ENCODE measurements at regions not wholly inside any gene's neighbourhood (a gene's known extent, or its start where the extent isn't known, plus 50 kb on each side); places are given as distances from the start of the nearest gene placed in this dataset.

GRCh38 chr12:68480526-68480925 is 130.2 kb upstream of the RAP1B start:
- TF ChIP-seq, protein P1, sequence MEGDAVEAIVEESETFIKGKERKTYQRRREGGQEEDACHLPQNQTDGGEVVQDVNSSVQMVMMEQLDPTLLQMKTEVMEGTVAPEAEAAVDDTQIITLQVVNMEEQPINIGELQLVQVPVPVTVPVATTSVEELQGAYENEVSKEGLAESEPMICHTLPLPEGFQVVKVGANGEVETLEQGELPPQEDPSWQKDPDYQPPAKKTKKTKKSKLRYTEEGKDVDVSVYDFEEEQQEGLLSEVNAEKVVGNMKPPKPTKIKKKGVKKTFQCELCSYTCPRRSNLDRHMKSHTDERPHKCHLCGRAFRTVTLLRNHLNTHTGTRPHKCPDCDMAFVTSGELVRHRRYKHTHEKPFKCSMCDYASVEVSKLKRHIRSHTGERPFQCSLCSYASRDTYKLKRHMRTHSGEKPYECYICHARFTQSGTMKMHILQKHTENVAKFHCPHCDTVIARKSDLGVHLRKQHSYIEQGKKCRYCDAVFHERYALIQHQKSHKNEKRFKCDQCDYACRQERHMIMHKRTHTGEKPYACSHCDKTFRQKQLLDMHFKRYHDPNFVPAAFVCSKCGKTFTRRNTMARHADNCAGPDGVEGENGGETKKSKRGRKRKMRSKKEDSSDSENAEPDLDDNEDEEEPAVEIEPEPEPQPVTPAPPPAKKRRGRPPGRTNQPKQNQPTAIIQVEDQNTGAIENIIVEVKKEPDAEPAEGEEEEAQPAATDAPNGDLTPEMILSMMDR (conservative IDR thresholded peaks at IDR 0.05), result no peak
- TF ChIP-seq ZFX (IDR thresholded peaks at IDR 0.05), result no peak

Measured in C4-2B (cell line).